RWPE2 (cell line): ENCODE measurements at regions not wholly inside any gene's neighbourhood (a gene's known extent, or its start where the extent isn't known, plus 50 kb on each side); places are given as distances from the start of the nearest gene placed in this dataset.

Source experiments
- ATAC-seq: fragments of 200-7000 bp; cut with Tn5 transposase; 3 replicates; pipeline ENCODE4 v1.9.1; 2021; ENCODE audit warnings: low read depth
- DNase-seq: peaks from one replicate; pipeline ENCODE4 v3.0.0-alpha.2; 2020; ENCODE audit warnings: low spot score
- H3K27ac ChIP-seq: fragments of 450-650 bp; 2 replicates; pipeline ENCODE4 v1.5.1; 2017; ENCODE audit warnings: mild to moderate bottlenecking; ENCODE audit not compliant: poor library complexity, severe bottlenecking
- H3K27me3 ChIP-seq: fragments of 250-450 bp; sonication (Bioruptor Pico); 2 replicates; pipeline ENCODE4 v1.5.1; 2021; ENCODE audit warnings: mild to moderate bottlenecking, moderate library complexity; ENCODE audit not compliant: insufficient read depth, poor library complexity, severe bottlenecking
- H3K36me3 ChIP-seq: fragments of 250-450 bp; sonication (Bioruptor Pico); 2 replicates; pipeline ENCODE4 v1.5.1; 2020; ENCODE audit warnings: low read depth, mild to moderate bottlenecking, moderate library complexity
- H3K4me1 ChIP-seq: fragments of 250-450 bp; sonication (Bioruptor Pico); 2 replicates; pipeline ENCODE4 v1.5.1; 2021; ENCODE audit warnings: mild to moderate bottlenecking, moderate library complexity; ENCODE audit not compliant: insufficient read depth, poor library complexity, severe bottlenecking
- H3K4me3 ChIP-seq: fragments of 250-450 bp; sonication (Bioruptor Pico); 2 replicates; pipeline ENCODE4 v1.5.1; 2021; ENCODE audit warnings: mild to moderate bottlenecking, moderate library complexity; ENCODE audit not compliant: severe bottlenecking
- H3K9me3 ChIP-seq: fragments of 250-450 bp; sonication (Bioruptor Pico); 2 replicates; pipeline ENCODE4 v1.5.1; 2021; ENCODE audit warnings: mild to moderate bottlenecking, moderate library complexity; ENCODE audit not compliant: severe bottlenecking
- TF ChIP-seq, protein P1 (sequence below): fragments of 450-650 bp; IDR thresholded peaks from one replicate; pipeline ENCODE4 v1.5.1; 2017; ENCODE audit warnings: mild to moderate bottlenecking, moderate library complexity; ENCODE audit not compliant: poor library complexity, severe bottlenecking

DNA sequence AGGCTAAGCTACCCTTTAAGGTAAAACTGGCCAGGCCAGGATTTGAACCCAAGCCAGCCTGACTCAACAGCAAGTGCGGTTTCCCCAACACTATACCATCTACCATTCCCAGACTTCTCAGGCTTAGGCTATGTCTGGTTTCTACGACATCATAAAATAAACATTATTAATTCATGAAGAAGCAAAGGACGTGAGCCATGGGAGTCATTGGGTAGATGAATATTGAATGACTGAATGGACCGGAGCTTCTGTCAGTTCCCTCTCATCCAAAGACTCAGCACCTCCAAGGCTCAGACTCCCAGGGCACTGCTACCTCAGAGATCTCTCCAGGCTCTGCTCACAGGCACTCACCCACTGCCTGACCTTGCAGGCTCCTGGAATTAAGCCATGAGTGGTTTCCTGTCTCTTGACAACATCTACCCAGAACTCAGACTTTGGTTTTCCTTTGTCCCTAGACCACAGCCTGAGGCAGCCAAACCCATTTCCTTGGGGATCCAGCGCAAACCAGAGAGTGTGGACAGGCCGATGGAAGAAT, 64.6 kb upstream of the STEAP1B start:
- Histone ChIP-seq H3K4me1 (peaks cover 54% of the 10 kb centered on the region), H3K4me3 (no peak overlapping the region), H3K27me3 (no peaks in the 10 kb centered on the region), H3K27ac (peak overlapping the region; percentile 96), H3K36me3 (no peaks in the 10 kb centered on the region), H3K9me3 (no peaks in the 10 kb centered on the region)
- DNase-seq (no peak), ATAC-seq (peak; percentile 19)
- TF ChIP-seq, protein P1, sequence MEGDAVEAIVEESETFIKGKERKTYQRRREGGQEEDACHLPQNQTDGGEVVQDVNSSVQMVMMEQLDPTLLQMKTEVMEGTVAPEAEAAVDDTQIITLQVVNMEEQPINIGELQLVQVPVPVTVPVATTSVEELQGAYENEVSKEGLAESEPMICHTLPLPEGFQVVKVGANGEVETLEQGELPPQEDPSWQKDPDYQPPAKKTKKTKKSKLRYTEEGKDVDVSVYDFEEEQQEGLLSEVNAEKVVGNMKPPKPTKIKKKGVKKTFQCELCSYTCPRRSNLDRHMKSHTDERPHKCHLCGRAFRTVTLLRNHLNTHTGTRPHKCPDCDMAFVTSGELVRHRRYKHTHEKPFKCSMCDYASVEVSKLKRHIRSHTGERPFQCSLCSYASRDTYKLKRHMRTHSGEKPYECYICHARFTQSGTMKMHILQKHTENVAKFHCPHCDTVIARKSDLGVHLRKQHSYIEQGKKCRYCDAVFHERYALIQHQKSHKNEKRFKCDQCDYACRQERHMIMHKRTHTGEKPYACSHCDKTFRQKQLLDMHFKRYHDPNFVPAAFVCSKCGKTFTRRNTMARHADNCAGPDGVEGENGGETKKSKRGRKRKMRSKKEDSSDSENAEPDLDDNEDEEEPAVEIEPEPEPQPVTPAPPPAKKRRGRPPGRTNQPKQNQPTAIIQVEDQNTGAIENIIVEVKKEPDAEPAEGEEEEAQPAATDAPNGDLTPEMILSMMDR: no peak

DNA sequence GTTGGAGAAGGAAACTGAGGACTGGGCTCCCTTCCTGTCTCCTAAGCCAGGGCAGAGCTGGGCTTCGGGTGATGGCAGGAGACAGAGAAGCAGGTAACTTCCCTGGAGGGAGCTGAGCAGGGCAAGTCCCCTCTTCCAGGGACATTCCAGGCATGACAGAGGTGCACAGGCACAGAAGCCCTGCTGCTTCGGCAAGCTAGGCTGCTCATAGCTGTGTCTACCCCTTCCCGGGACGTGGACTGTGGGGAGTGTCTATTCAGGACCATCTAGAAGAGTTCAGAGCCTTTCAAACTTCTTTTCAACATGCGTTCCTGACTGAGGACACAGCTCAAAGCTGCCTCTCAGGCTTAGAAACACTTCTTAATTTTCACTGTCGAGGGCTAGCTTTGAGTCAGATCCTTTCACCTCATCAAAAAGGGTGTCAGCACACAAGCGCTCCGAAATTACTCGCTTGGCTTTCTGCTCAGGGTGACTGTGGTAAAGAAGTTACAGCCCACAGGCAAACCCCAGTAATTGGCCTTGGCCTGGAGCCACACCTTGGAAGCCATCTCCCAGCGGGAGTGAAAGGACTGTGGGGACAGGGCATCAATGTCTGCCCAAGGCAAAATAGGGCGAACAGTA, 63.7 kb upstream of the STEAP1B start:
- H3K27me3 ChIP-seq: no peaks in the 10 kb centered on the region
- peaks cover 54% of the 10 kb centered on the region for H3K4me1 ChIP-seq
- no peak for DNase-seq
- no peaks in the 10 kb centered on the region for H3K9me3 ChIP-seq
- TF ChIP-seq, protein P1: no peak
- H3K36me3 ChIP-seq: no peaks in the 10 kb centered on the region
- no peak for ATAC-seq
- peak overlapping the region; percentile 96 for H3K27ac ChIP-seq
- no peak overlapping the region for H3K4me3 ChIP-seq

DNA sequence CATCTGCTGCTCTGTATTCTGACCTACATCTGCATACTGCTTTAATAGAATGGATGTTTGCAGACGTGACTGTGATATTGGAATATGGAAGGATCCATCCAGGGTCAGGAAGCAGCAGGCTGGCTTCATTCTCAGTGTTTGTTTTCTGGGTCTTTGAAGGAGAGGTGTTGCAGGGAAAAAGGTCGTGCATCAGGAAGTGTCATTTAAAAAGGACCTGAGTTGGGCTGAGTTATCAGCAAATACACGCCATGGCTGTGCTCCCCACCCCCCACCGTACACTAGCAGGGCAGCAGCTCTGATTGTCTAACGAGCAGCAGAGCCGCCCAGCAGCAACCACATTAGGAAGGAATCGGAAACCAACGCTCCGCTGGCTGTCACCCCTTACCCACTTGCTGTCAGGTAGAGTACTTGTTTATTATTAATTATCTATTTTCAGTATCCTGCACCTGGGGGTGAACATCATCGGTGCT, 63.1 kb upstream of the STEAP1B start:
- DNase-seq: no peak
- no peak for ATAC-seq
- H3K4me3 ChIP-seq: no peak overlapping the region
- H3K36me3 ChIP-seq: no peaks in the 10 kb centered on the region
- no peaks in the 10 kb centered on the region for H3K9me3 ChIP-seq
- peak overlapping the region; percentile 96 for H3K27ac ChIP-seq
- TF ChIP-seq, protein P1: no peak
- H3K4me1 ChIP-seq: peaks cover 54% of the 10 kb centered on the region
- H3K27me3 ChIP-seq: no peaks in the 10 kb centered on the region

- Histone ChIP-seq H3K4me3 (no peak overlapping the region), H3K36me3 (no peaks in the 10 kb centered on the region), H3K27ac (peak overlapping the region; percentile 96), H3K27me3 (no peaks in the 10 kb centered on the region), H3K4me1 (peaks cover 54% of the 10 kb centered on the region), H3K9me3 (no peaks in the 10 kb centered on the region)
- TF ChIP-seq, protein P1: no peak
- DNase-seq: no peak
- ATAC-seq: peak; percentile 9
Measured at GRCh38 chr7:22561895-22562593, 62.1 kb upstream of the STEAP1B start.

GRCh38 chr7:22561321-22561811, 61.4 kb upstream of the STEAP1B start:
- ATAC-seq (peak; percentile 77), DNase-seq (peak; percentile 88)
- Histone ChIP-seq H3K9me3 (no peaks in the 10 kb centered on the region), H3K4me3 (no peak overlapping the region), H3K4me1 (peaks cover 53% of the 10 kb centered on the region), H3K27ac (peak overlapping the region; percentile 96), H3K36me3 (no peaks in the 10 kb centered on the region), H3K27me3 (no peaks in the 10 kb centered on the region)
- TF ChIP-seq, protein P1: no peak
